Stimulated activated naive CD8-positive, alpha-beta T cell treated with anti-CD3 and anti-CD28 coated beads, Interleukin-15, amount 100 ng/mL, for 72 hours (primary cell): ENCODE measurements at regions not wholly inside any gene's neighbourhood (a gene's known extent, or its start where the extent isn't known, plus 50 kb on each side); places are given as distances from the start of the nearest gene placed in this dataset.
"Not testable (repeated sequence)": the region's sequence is repeated elsewhere in the genome, so short reads cannot be mapped to it uniquely, and the experiment has no call there.

Experiments
- ATAC-seq: fragments of 150-1000 bp; cut with Tn5 transposase; 2 replicates; pipeline ENCODE4 v1.10.0; 2021; ENCODE audit warnings: mild to moderate bottlenecking, moderate library complexity
- DNase-seq, 2 donors: peaks; one replicate each; pipeline ENCODE4 v3.0.0; 2021 to 2022
- H3K27ac Mint-ChIP-seq, 2 donors: one replicate each; pipeline ENCODE4 v1.8.0; 2022; ENCODE audit warnings: mild to moderate bottlenecking in 2 of 2, mixed read lengths in 2 of 2, moderate library complexity in 2 of 2
- H3K27me3 Mint-ChIP-seq: one replicate; pipeline ENCODE4 v1.8.0; 2022; ENCODE audit warnings: mixed read lengths
- H3K4me1 Mint-ChIP-seq: one replicate; pipeline ENCODE4 v1.8.0; 2022; ENCODE audit warnings: mild to moderate bottlenecking, mixed read lengths
- H3K4me3 Mint-ChIP-seq, 2 donors: one replicate each; pipeline ENCODE4 v1.8.0; 2022; ENCODE audit warnings: mild to moderate bottlenecking in 2 of 2, mixed read lengths in 2 of 2, moderate library complexity in 1 of 2
- H3K9me3 Mint-ChIP-seq, 2 donors: one replicate each; pipeline ENCODE4 v1.8.0; 2022; ENCODE audit warnings: mixed read lengths in 2 of 2

DNA sequence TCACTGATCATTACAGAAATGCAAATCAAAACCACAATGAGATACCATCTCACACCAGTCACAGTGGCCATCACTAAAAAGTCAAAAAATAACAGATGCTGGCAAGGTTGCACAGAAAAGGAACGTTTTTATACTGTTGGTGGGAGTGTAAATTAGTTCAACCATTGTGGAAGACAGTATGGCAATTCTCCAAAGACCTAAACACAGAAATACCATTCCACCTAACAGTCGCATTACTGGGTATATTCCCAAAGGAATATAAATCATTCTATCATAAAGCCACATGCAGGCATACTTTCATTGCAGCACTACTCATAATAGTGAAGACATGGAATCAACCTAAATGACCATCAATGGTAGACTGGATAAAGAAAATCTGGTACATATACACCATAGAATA is 83.2 kb upstream of the ARID5B start:
- not testable (repeated sequence) for H3K9me3 Mint-ChIP-seq, DNase-seq, H3K4me1 Mint-ChIP-seq, H3K27me3 Mint-ChIP-seq, H3K27ac Mint-ChIP-seq, ATAC-seq, H3K4me3 Mint-ChIP-seq

DNA sequence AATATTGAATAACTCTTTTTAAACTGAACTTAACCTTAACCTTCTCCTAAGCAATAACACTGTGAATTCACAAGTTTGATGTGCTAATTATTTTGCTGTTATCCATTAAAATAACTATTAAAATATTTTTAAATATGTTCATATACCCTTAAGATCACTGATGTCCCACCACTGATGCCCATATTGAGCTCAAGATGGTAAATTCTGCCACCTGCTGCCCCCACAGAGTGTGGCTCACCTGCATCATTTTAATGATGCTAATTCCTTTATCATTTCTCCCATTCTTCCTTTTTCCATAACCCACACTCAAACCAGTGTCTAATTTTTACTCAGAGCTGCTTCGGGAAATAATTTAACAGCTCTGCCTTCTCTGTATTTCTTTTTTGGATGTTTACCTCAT is 82.3 kb upstream of the ARID5B start:
- ATAC-seq (no peak), DNase-seq (no peak)
- peaks cover 5% of the 10 kb centered on the region for H3K4me1 Mint-ChIP-seq
- H3K27ac Mint-ChIP-seq, result no peak overlapping the region
- H3K27me3 Mint-ChIP-seq, result no peaks in the 10 kb centered on the region
- H3K9me3 Mint-ChIP-seq, result no peaks in the 10 kb centered on the region
- no peak overlapping the region for H3K4me3 Mint-ChIP-seq

DNA sequence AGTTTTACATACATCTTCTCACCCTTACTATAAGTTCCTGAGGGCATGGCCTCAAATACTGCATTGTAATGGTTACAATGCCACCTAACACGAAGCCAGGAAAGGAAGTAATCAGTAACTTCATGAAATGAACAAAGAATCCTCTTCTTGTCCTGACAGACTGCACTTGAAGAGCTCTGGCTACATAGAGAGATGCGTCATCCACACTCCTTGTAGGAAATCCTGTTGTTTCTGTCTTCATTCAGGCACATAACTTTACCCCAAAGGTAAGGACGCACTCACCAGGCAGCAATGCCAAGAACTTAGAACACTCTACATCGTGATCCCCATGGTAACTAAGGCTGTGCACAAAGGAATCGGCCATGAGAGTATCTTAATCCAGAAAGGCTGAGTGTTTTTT is 80.3 kb upstream of the ARID5B start:
- no peak overlapping the region for H3K4me3 Mint-ChIP-seq
- H3K4me1 Mint-ChIP-seq, result peaks cover 5% of the 10 kb centered on the region
- H3K9me3 Mint-ChIP-seq, result no peaks in the 10 kb centered on the region
- DNase-seq, result no peak
- no peaks in the 10 kb centered on the region for H3K27me3 Mint-ChIP-seq
- H3K27ac Mint-ChIP-seq, result no peak overlapping the region
- no peak for ATAC-seq

DNA sequence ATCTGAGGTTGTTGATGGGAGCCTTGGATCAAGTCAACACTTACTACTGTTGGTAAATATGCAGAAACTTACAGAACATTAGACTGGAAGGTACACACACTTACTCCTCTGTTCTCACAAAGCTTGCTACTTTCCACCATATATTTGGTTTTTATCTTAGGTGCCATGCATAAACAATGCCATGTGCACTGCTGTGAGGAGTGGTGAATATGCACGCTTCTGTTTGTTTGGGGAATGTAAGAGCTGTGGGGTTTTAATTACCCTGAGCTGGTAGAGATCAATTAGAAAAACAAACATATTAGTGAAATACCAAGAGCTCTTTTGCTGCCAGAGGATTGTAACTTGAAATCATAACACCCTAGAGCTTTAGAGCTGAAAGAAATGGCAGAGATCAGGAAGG is 79.8 kb upstream of the ARID5B start:
- H3K27ac Mint-ChIP-seq, result no peak overlapping the region
- H3K4me1 Mint-ChIP-seq, result peaks cover 5% of the 10 kb centered on the region
- no peak for ATAC-seq
- no peak overlapping the region for H3K4me3 Mint-ChIP-seq
- no peaks in the 10 kb centered on the region for H3K27me3 Mint-ChIP-seq
- no peaks in the 10 kb centered on the region for H3K9me3 Mint-ChIP-seq
- DNase-seq, result no peak

DNA sequence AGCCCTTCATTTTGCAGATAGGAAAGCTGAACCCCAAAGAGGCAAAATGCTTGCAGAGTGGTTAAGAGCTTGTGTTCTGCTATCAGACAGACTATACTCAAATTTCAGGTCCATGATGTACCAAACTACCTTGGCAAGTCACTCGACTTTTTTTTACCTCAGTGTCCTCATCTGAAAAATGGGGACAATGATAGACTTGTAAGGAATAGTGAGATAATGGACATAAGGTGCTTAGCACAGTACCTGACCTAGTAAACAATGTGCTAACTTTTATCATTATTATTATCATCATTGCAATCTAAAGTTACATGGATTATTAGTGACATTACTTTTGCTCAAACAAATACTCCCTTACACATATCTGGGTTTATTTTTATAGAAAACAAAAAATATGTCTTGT is 79.4 kb upstream of the ARID5B start:
- Mint-ChIP-seq H3K27ac (no peak overlapping the region), H3K27me3 (no peaks in the 10 kb centered on the region), H3K4me3 (no peak overlapping the region), H3K9me3 (no peaks in the 10 kb centered on the region), H3K4me1 (peaks cover 5% of the 10 kb centered on the region)
- ATAC-seq (no peak), DNase-seq (no peak)

DNA sequence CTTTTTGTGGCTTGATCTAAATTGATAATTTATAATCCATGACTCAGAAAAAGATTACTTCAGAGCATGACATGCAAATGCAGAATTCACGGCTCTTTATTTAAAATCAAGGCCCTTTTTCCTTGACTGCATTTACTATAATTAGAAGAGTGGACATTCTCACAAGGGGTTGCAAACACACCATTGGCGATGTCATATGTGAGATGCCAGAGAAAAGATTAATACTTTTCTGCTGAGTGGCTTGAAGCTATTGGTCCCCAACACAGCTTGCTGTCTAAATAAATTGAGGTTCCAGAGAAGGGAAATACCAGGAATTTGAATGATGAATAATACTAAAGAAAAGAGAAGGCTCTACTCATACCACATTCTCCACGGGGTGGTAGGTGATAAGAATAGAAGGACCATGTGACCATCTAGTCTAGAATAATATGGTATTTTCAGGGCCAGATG is 78.7 kb upstream of the ARID5B start:
- Mint-ChIP-seq H3K4me3 (no peak overlapping the region), H3K4me1 (peaks cover 5% of the 10 kb centered on the region), H3K27me3 (no peaks in the 10 kb centered on the region), H3K27ac (no peak overlapping the region), H3K9me3 (no peaks in the 10 kb centered on the region)
- ATAC-seq, result no peak
- no peak for DNase-seq

DNA sequence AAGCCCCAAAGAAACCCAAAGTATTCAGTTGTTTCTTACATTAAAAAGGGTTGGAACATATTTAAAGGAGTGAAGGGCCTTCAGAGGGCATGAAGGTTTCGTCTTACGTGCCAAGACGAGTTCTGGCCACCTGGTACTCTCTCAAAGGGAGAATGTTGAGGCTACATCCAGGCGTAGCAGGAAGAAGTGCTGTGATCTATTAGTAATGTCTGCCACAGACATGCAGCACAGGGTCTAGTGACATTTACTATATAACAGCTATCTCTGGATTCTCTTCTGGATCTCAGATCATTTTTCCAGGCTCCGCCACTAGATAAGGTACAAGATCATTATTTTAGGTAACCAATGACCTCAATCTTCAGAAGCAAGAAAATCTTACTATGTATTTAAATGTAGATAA is 76.5 kb upstream of the ARID5B start:
- Mint-ChIP-seq H3K4me1 (peaks cover 5% of the 10 kb centered on the region), H3K27ac (peak overlapping the region in 1 of 2 donors; percentile 70), H3K9me3 (no peaks in the 10 kb centered on the region), H3K4me3 (no peak overlapping the region), H3K27me3 (no peaks in the 10 kb centered on the region)
- DNase-seq, result no peak
- ATAC-seq, result no peak

DNA sequence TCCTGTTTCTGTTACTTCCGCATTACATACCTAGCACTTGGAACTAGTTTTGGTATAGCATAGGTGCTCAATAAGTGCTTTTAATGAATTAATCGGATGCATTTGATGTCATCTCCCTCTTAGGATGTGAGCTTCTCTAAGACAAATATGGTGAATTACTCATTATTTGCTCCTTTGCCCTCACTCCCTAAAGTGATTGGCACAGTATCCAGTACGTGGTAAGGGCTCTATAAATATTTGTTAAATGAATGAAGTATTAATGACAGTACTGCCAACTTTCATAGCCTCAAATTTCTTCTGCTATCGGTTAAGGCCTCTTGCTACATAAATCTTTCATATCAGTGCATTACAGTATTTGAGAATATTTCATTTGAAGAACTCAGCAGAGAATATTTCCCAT is 75.9 kb upstream of the ARID5B start:
- peaks cover 5% of the 10 kb centered on the region for H3K4me1 Mint-ChIP-seq
- DNase-seq, result no peak
- no peak overlapping the region for H3K27ac Mint-ChIP-seq
- no peak for ATAC-seq
- no peaks in the 10 kb centered on the region for H3K9me3 Mint-ChIP-seq
- H3K4me3 Mint-ChIP-seq, result no peak overlapping the region
- H3K27me3 Mint-ChIP-seq, result no peaks in the 10 kb centered on the region

DNA sequence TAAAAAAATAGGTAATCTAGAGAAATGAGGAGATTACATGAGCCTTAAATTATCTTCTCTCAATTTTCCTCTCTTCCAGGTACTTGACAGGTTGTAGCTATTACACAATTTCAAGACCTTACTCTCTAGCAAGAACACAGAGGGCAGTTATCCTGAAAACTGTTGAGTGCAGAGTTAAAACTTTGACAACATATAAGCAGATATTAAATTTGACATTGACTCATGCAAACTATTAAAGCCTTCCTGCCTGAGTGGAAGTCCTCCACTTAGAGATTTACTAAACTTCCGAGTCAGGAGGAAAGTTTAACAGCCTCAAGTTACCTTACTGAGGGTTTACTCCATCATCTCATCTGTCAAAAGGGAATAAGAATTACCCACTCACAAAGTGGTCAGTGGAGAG is 73.5 kb upstream of the ARID5B start:
- H3K9me3 Mint-ChIP-seq, result no peaks in the 10 kb centered on the region
- ATAC-seq, result no peak
- peaks cover under 1% of the 10 kb centered on the region for H3K4me1 Mint-ChIP-seq
- H3K4me3 Mint-ChIP-seq, result no peak overlapping the region
- no peaks in the 10 kb centered on the region for H3K27me3 Mint-ChIP-seq
- no peak overlapping the region for H3K27ac Mint-ChIP-seq
- DNase-seq, result no peak

DNA sequence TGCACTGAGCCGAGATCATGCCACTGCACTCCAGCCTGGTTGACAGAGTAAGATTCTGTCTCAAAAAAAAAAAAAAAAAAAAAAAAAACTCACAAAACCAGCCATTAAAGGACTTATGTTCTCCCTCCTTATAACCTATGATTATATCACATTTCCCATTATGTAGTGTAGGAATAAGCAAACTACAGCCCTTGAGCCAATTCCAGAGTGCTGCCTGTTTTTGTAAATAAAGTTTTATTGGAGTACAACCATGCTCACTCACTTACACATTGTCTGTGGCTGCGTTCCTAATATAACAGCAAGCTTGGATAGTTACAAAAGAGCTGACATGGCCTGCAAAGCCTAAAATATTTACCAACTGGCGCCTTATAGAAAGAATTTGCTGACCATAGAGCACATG is 72.7 kb upstream of the ARID5B start:
- no peaks in the 10 kb centered on the region for H3K4me1 Mint-ChIP-seq
- DNase-seq, result no peak
- no peaks in the 10 kb centered on the region for H3K27me3 Mint-ChIP-seq
- H3K9me3 Mint-ChIP-seq, result no peaks in the 10 kb centered on the region
- H3K4me3 Mint-ChIP-seq, result no peak overlapping the region
- no peak for ATAC-seq
- no peak overlapping the region for H3K27ac Mint-ChIP-seq

DNA sequence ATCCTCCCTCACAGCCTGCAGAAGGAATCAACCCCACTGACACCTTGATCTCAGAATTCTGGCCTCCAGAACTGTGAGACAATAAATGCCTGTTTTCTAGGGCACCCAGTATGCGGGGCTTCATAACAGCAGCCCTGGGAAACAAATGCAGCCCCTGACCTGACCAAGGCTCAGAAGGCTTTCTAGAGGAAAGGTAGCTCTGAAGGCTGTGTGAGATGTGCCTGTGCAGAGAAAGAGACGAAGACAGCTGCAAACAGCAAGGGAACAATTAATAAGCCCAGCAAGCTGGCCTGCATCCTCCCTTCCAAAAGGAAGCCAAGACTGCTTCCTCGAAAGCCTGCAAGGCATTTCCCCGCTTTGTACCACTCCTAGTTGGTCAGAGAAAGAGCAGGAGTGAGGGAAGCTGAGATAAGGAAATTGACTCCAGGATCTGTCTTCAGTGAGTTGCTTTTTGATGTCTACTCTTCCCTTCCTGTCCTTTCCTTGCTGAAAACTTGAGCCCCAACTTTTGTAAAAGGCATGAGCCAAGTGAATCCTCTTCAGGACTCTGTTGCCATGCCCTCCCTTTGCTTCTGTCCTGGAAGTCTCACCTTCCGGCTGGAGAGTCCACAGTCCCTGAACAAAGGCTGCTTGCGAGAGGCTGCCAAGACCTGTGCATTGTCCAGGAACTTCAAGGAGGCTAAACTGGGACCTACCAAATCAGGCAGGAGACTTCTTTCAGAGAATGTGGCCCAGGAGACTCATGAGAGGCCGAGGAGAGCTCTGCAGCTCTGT is 71.2 kb upstream of the ARID5B start:
- no peak overlapping the region for H3K27ac Mint-ChIP-seq
- H3K27me3 Mint-ChIP-seq, result no peaks in the 10 kb centered on the region
- no peak for ATAC-seq
- no peak overlapping the region for H3K4me3 Mint-ChIP-seq
- H3K4me1 Mint-ChIP-seq, result peaks cover 5% of the 10 kb centered on the region
- H3K9me3 Mint-ChIP-seq, result no peaks in the 10 kb centered on the region
- no peak for DNase-seq

DNA sequence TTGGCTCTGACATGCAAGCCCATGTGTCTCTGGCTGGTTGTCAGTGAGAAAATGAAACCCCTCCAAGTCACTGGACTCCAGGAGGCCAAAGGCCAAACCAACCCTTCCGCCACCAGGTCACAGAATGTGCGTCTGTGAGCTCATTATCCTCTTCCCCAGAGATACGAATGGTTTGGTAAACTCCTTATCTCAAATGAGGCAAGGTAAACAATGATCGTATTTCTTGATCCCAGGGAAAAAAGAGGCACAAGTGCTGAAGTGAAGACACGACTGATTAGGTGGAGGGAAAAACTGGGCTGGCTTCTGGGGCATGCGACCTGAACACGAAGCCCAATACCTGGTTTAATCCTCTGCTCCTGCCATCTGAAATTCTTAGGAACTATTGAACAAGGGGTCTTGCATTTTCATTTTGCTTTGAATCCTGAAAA is 70.6 kb upstream of the ARID5B start:
- no peaks in the 10 kb centered on the region for H3K9me3 Mint-ChIP-seq

DNA sequence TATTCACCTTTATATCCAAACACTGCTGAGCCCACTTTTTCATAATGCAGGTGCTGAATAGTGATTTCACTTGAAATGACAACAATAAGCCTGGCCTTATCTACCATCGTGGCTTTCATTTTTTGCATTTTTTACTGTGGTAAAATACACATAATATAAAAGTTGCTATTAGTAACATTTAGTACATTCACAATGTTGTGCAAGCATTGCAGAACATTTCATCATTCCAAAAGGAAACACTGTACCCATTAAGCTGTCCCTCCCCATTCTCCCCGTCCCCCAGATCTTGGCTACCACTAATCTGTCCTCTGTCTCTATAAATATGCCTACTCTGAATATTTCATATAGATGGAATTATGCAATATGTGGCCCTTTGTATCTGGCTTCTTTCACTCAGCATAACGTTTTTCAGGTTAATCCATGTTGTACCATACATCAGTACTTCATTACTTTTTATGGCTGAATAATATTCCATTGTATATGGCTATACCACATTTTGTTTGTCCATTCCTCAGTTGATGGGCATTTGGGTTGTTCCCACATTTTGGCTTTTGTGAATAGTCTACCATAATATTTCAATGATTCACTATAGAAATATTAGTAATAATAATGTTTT is 68.5 kb upstream of the ARID5B start:
- no peak overlapping the region for H3K4me3 Mint-ChIP-seq
- no peaks in the 10 kb centered on the region for H3K27me3 Mint-ChIP-seq
- H3K9me3 Mint-ChIP-seq, result no peaks in the 10 kb centered on the region
- ATAC-seq, result no peak
- DNase-seq, result no peak
- H3K4me1 Mint-ChIP-seq, result peaks cover 19% of the 10 kb centered on the region
- no peak overlapping the region for H3K27ac Mint-ChIP-seq

More for the DNA sequence above, 70.6 kb upstream of the ARID5B start:
- Mint-ChIP-seq H3K4me1 (peaks cover 7% of the 10 kb centered on the region), H3K27me3 (no peaks in the 10 kb centered on the region), H3K4me3 (no peak overlapping the region), H3K27ac (no peak overlapping the region)
- DNase-seq (no peak), ATAC-seq (no peak)

DNA sequence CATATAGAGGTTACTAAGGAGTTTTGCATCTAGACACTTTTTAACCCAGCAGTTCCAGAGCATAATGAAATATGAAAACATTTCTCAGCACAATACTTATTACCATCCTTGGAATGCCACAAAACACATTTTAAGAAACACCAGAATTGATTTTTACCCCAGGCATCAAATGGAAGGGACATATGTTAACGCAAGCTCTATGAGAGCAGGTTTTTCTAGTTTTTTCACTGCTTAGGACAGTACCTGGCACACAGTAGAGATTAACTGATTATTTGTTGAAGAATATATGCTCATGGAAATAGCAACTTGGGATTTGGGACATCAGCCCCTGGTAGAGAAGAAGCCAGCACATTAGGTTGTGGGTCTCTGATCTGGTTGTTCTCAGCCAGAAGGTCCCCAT is 67.0 kb upstream of the ARID5B start:
- no peak for DNase-seq

DNA sequence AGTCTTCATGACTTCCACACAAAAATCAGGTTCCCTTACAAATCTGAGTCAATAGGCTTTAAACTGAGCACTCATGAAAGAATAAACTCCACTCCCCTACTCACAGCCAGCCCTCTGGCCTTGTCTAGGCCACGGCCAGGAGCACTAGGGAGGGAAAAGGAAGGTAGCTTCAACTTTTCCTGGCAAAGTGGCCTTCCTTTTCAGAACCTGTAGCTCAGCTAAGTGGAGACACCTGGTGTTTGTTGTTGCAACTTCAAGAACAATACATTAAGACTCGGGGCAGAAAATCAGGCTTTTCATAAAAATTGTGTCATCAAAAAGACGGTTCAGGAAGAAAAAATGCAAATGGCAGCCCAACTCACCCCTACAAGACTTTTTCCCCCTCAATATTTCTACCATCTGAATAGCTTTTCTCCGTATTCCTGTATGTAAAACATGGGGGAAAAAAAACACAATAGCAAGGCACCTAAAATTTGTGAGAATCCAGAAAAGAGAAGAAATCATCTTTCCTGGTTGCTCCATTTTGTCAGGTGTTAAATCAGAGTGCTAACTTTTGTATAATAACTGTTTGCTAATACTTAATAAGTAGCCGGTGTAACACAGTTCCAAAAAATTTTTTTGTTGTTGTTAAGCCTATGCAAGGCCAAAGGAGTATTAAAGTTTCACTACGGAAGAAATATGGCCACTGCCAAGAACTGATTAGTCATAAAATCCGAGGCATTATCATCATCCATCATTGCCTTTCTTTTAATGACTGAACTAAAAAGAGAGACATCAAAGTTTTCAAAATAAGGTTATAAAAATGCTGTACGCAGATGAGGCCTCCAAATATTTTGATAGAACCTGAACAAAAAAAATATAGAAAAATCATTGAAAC is 66.2 kb upstream of the ARID5B start:
- Mint-ChIP-seq H3K4me1 (peaks cover 19% of the 10 kb centered on the region), H3K27ac (peak overlapping the region in 1 of 2 donors; percentile 6), H3K9me3 (no peaks in the 10 kb centered on the region), H3K4me3 (no peak overlapping the region), H3K27me3 (no peaks in the 10 kb centered on the region)
- DNase-seq, result no peak
- ATAC-seq, result no peak

More for the DNA sequence above, 67.0 kb upstream of the ARID5B start:
- Mint-ChIP-seq H3K9me3 (no peaks in the 10 kb centered on the region), H3K4me3 (no peak overlapping the region), H3K27me3 (no peaks in the 10 kb centered on the region), H3K27ac (no peak overlapping the region), H3K4me1 (peaks cover 19% of the 10 kb centered on the region)
- ATAC-seq, result no peak
